Osteoblast (primary cell): ENCODE measurements at regions not wholly inside any gene's neighbourhood (a gene's known extent, or its start where the extent isn't known, plus 50 kb on each side); places are given as distances from the start of the nearest gene placed in this dataset.

ENCODE experiments used
- DNase-seq: peaks from one replicate; pipeline ENCODE4 v3.0.0; 2011; ENCODE audit warnings: low spot score, mixed read lengths; ENCODE audit not compliant: insufficient read length; ENCODE audit errors: missing footprints
- H2AFZ ChIP-seq: 2 replicates; pipeline ENCODE4 v1.6.0; 2011; ENCODE audit warnings: mild to moderate bottlenecking, low read length
- H3K27ac ChIP-seq: 2 replicates; pipeline ENCODE4 v1.5.1; 2011; ENCODE audit warnings: mild to moderate bottlenecking, low read depth, low read length, moderate library complexity
- H3K27me3 ChIP-seq: 2 replicates; pipeline ENCODE4 v1.6.0; 2012; ENCODE audit warnings: mild to moderate bottlenecking, control low read depth, inconsistent platforms, low read length, moderate library complexity; ENCODE audit not compliant: insufficient read depth
- H3K36me3 ChIP-seq: 2 replicates; pipeline ENCODE4 v1.5.1; 2011; ENCODE audit warnings: mild to moderate bottlenecking, low read length, control low read depth, moderate library complexity; ENCODE audit not compliant: insufficient read depth
- H3K4me1 ChIP-seq: 2 replicates; pipeline ENCODE4 v1.5.1; 2011; ENCODE audit warnings: mild to moderate bottlenecking, low read length, control low read depth, moderate library complexity; ENCODE audit not compliant: insufficient read depth
- H3K4me2 ChIP-seq: 2 replicates; pipeline ENCODE4 v1.6.0; 2011; ENCODE audit warnings: mild to moderate bottlenecking, low read length; ENCODE audit not compliant: insufficient read depth
- H3K4me3 ChIP-seq: fragments of 200-600 bp; sonication (generic); 3 replicates; pipeline ENCODE4 v1.5.1; 2012; ENCODE audit warnings: mild to moderate bottlenecking, low read length, inconsistent platforms; ENCODE audit not compliant: insufficient read depth
- H3K79me2 ChIP-seq: 2 replicates; pipeline ENCODE4 v1.6.0; 2012; ENCODE audit warnings: mild to moderate bottlenecking, low read length, control low read depth, inconsistent platforms; ENCODE audit not compliant: insufficient read depth
- H3K9me3 ChIP-seq: 2 replicates; pipeline ENCODE4 v1.5.1; 2011; ENCODE audit warnings: low read depth, low read length, control low read depth
- H4K20me1 ChIP-seq: 2 replicates; pipeline ENCODE4 v1.6.0; 2012; ENCODE audit warnings: mild to moderate bottlenecking, low read length, control low read depth; ENCODE audit not compliant: insufficient read depth
- CTCF ChIP-seq: IDR thresholded peaks from 2 replicates; pipeline ENCODE4 v1.5.1; 2011; ENCODE audit warnings: mild to moderate bottlenecking, low read depth, low read length, moderate library complexity; ENCODE audit errors: extremely low read depth

DNA sequence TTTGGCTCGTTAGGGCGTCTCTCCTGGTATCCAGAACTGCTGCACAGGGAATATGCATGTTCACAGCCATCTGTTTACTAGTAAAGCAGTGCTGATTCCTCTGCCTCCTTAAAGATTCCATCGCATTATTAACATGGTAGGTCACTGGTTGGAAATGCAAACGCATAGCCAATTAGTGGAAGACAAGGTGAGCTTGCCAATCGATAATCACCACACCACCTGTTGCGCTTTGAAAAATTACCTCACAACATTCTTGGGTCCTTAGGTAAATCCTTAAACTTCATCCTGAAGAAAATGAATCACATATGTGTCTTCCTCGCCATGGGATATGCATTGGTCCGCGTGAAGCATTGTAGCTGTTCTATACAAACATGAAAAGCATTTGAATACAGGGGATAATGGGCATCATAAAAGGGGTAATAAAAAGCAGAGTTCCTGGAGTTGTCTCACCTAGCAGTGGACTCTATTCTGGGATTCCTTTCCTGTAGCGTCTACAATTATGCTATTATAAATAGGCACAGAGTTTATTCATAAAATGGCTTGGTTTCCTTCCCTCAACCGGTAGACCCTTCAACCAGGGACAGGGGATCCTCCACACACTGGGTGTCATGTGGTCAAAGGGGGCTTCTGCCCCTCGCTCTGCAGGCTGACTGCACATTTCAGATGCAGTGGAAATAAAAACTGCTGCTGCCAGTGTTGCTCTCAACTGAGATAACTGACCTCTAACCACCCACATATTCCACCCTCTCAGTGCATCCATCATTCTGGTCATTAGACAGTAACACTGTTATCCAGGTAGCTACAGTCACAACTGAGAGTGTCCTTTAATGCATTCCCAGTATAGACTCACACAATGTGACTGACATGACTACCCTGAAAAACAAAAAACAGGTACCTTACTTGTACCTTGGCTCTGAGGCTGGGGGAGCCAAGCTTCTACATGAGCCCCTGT is 389.2 kb upstream of the NFE2L3 start:
- no peak for TF ChIP-seq CTCF
- no peaks in the 10 kb centered on the region for H4K20me1 ChIP-seq
- no peak overlapping the region for H3K27ac ChIP-seq
- H3K27me3 ChIP-seq, result no peaks in the 10 kb centered on the region
- H3K4me2 ChIP-seq, result no peak overlapping the region
- no peak overlapping the region for H2AFZ ChIP-seq
- DNase-seq, result no peak
- H3K4me1 ChIP-seq, result no peaks in the 10 kb centered on the region
- no peaks in the 10 kb centered on the region for H3K36me3 ChIP-seq
- H3K4me3 ChIP-seq, result no peak overlapping the region
- H3K9me3 ChIP-seq, result no peaks in the 10 kb centered on the region
- no peaks in the 10 kb centered on the region for H3K79me2 ChIP-seq

- no peaks in the 10 kb centered on the region for H3K27me3 ChIP-seq
- no peak for TF ChIP-seq CTCF
- no peaks in the 10 kb centered on the region for H4K20me1 ChIP-seq
- no peak overlapping the region for H3K27ac ChIP-seq
- no peaks in the 10 kb centered on the region for H3K4me1 ChIP-seq
- no peaks in the 10 kb centered on the region for H3K79me2 ChIP-seq
- no peak overlapping the region for H3K4me3 ChIP-seq
- no peak overlapping the region for H3K4me2 ChIP-seq
- no peak overlapping the region for H2AFZ ChIP-seq
- H3K9me3 ChIP-seq, result no peaks in the 10 kb centered on the region
- H3K36me3 ChIP-seq, result no peaks in the 10 kb centered on the region
- no peak for DNase-seq
Measured at GRCh38 chr7:25763463-25763860, 388.5 kb upstream of the NFE2L3 start.

DNA sequence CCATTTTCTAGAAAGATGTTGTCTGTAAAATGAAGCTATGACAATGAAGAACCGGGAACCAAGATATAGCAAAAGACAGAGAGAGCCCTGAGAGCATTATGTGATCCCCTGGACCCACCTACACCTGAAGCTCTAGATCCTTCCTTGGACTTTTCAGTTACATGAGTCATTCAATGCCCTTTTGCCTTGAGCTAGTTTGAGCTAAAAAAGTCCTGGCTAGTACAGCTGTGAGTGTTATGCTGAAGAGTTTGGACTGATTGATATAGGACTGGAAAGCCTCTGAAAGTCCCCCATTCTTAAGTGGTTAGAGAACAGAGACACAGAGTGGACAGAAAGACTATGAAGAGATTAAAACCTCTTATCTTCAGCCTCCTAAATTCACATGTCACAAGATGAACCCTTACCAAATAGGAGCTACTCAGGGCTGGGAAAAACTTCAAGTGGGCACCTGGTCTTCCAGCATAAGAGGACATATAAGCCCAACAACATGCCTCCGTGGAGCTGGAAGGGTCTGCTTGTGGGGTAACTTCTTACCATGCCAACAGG is 386.8 kb upstream of the NFE2L3 start:
- no peaks in the 10 kb centered on the region for H4K20me1 ChIP-seq
- H3K36me3 ChIP-seq, result no peaks in the 10 kb centered on the region
- H3K27me3 ChIP-seq, result no peaks in the 10 kb centered on the region
- DNase-seq, result no peak
- H3K9me3 ChIP-seq, result no peaks in the 10 kb centered on the region
- H3K4me2 ChIP-seq, result no peak overlapping the region
- no peak overlapping the region for H3K27ac ChIP-seq
- H3K79me2 ChIP-seq, result no peaks in the 10 kb centered on the region
- H3K4me1 ChIP-seq, result no peaks in the 10 kb centered on the region
- H2AFZ ChIP-seq, result no peak overlapping the region
- TF ChIP-seq CTCF, result no peak
- H3K4me3 ChIP-seq, result no peak overlapping the region

- H3K4me3 ChIP-seq, result no peak overlapping the region
- no peak for DNase-seq
- no peak overlapping the region for H3K27ac ChIP-seq
- no peaks in the 10 kb centered on the region for H3K79me2 ChIP-seq
- no peak for TF ChIP-seq CTCF
- H3K4me2 ChIP-seq, result no peak overlapping the region
- no peak overlapping the region for H2AFZ ChIP-seq
- H3K4me1 ChIP-seq, result no peaks in the 10 kb centered on the region
- no peaks in the 10 kb centered on the region for H4K20me1 ChIP-seq
- no peaks in the 10 kb centered on the region for H3K9me3 ChIP-seq
- H3K36me3 ChIP-seq, result no peaks in the 10 kb centered on the region
- H3K27me3 ChIP-seq, result no peaks in the 10 kb centered on the region
Measured at GRCh38 chr7:25770235-25770634, 381.8 kb upstream of the NFE2L3 start.
